ENCODE measurements at regions not wholly inside any gene's neighbourhood (a gene's known extent, or its start where the extent isn't known, plus 50 kb on each side); places are given as distances from the start of the nearest gene placed in this dataset.

GRCh38 chr6:93580446-93580845 is 161.1 kb upstream of the EPHA7 start:
- Mint-ChIP-seq H3K27me3 (no peaks in the 10 kb centered on the region), H3K27ac (no peak overlapping the region), H3K4me1 (no peaks in the 10 kb centered on the region), H3K4me3 (no peak overlapping the region), H3K9me3 (peaks cover 0 to 2% (median 0%) of the 10 kb centered on the region in 8 donors), H3K36me3 (no peaks in the 10 kb centered on the region)
- Histone ChIP-seq H3K27me3 (ENCODE audit: insufficient read depth, low read length) (no peaks in the 10 kb centered on the region), H3K36me3 (ENCODE audit: insufficient read depth, low read length) (no peaks in the 10 kb centered on the region), H3K4me3 (ENCODE audit: low read length in 2 of 2) (no peak overlapping the region), H3K4me1 (ENCODE audit: insufficient read depth, low read length) (no peaks in the 10 kb centered on the region), H3K27ac (ENCODE audit: low read depth, low read length) (no peak overlapping the region), H3K9me3 (ENCODE audit: control insufficient read depth in 1 of 2, low read length in 2 of 2) (no peaks in the 10 kb centered on the region)
- ChIA-PET POLR2A (ENCODE audit: partially characterized antibody) (no interaction called here), CTCF (ENCODE audit: partially characterized antibody) (no interaction called here)
- intact Hi-C loops (cut with micrococcal nuclease) = no loop called here
- no peak for DNase-seq

GRCh38 chr6:93575495-93576267 is 156.3 kb upstream of the EPHA7 start:
- CTCF ChIA-PET (ENCODE audit: partially characterized antibody) = interaction anchor here (0.5 kb wide), 1 partner anchor 767 kb away, joined by 3 read pairs; no protein-coding TSS in a partner anchor
- Mint-ChIP-seq H3K36me3 (no peaks in the 10 kb centered on the region), H3K4me3 (no peak overlapping the region), H3K4me1 (no peaks in the 10 kb centered on the region), H3K27me3 (no peaks in the 10 kb centered on the region), H3K27ac (no peak overlapping the region), H3K9me3 (peaks cover 0 to 2% (median 0%) of the 10 kb centered on the region in 8 donors)
- DNase-seq = no peak
- Histone ChIP-seq H3K4me1 (ENCODE audit: insufficient read depth, low read length) (no peaks in the 10 kb centered on the region), H3K4me3 (ENCODE audit: low read length in 2 of 2) (no peak overlapping the region), H3K36me3 (ENCODE audit: insufficient read depth, low read length) (no peaks in the 10 kb centered on the region), H3K27ac (ENCODE audit: low read depth, low read length) (no peak overlapping the region), H3K27me3 (ENCODE audit: insufficient read depth, low read length) (no peaks in the 10 kb centered on the region), H3K9me3 (ENCODE audit: control insufficient read depth in 1 of 2, low read length in 2 of 2) (no peaks in the 10 kb centered on the region)
- POLR2A ChIA-PET (ENCODE audit: partially characterized antibody) = no interaction called here
- intact Hi-C loops (cut with micrococcal nuclease) = no loop called here

GRCh38 chr6:93574299-93574698 is 154.9 kb upstream of the EPHA7 start:
- Mint-ChIP-seq H3K4me1 (no peaks in the 10 kb centered on the region), H3K27me3 (no peaks in the 10 kb centered on the region), H3K36me3 (no peaks in the 10 kb centered on the region), H3K4me3 (no peak overlapping the region), H3K9me3 (peaks cover 0 to 2% (median 0%) of the 10 kb centered on the region in 8 donors), H3K27ac (no peak overlapping the region)
- no peak for DNase-seq
- CTCF ChIA-PET (ENCODE audit: partially characterized antibody) = no interaction called here
- Histone ChIP-seq H3K27ac (ENCODE audit: low read depth, low read length) (no peak overlapping the region), H3K4me3 (ENCODE audit: low read length in 2 of 2) (no peak overlapping the region), H3K4me1 (ENCODE audit: insufficient read depth, low read length) (no peaks in the 10 kb centered on the region), H3K9me3 (ENCODE audit: control insufficient read depth in 1 of 2, low read length in 2 of 2) (no peaks in the 10 kb centered on the region), H3K27me3 (ENCODE audit: insufficient read depth, low read length) (no peaks in the 10 kb centered on the region), H3K36me3 (ENCODE audit: insufficient read depth, low read length) (no peaks in the 10 kb centered on the region)
- intact Hi-C loops (cut with micrococcal nuclease) = no loop called here
- POLR2A ChIA-PET (ENCODE audit: partially characterized antibody) = no interaction called here

GRCh38 chr6:93571346-93571745 is 152.0 kb upstream of the EPHA7 start:
- intact Hi-C loops (cut with micrococcal nuclease) = no loop called here

DNA sequence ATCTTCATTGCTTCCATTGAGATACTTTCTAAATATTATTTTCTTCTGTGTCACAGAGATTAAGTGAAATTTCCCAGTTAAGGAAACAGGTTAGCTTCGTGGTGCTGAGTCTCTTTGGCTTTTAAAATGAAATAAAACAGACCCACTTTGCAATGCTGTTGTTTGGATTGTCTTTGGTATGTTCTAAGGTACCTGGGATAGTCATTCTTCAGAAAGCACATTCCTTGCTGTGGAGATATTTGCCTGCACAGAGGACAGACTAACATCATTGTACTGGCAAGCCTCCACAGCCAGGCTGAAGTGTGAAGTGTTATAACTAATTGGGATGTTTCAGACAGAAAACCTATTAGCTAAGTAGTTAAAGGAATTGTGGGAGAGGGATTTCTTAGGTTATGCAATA is 148.8 kb upstream of the EPHA7 start:
- ChIA-PET CTCF (ENCODE audit: partially characterized antibody) (no interaction called here), POLR2A (ENCODE audit: partially characterized antibody) (no interaction called here)
- Mint-ChIP-seq H3K36me3 (no peaks in the 10 kb centered on the region), H3K27me3 (no peaks in the 10 kb centered on the region), H3K9me3 (peaks cover 0 to 9% (median 3%) of the 10 kb centered on the region in 8 donors), H3K4me3 (no peak overlapping the region), H3K27ac (no peak overlapping the region), H3K4me1 (no peaks in the 10 kb centered on the region)
- H3K36me3 ChIP-seq (ENCODE audit: insufficient read depth, low read length) = no peaks in the 10 kb centered on the region
- H3K27ac ChIP-seq (ENCODE audit: low read depth, low read length) = no peak overlapping the region
- H3K4me3 ChIP-seq (ENCODE audit: low read length in 2 of 2) = no peak overlapping the region
- DNase-seq = no peak
- intact Hi-C loops (cut with micrococcal nuclease) = no loop called here
- H3K9me3 ChIP-seq (ENCODE audit: control insufficient read depth in 1 of 2, low read length in 2 of 2) = no peaks in the 10 kb centered on the region
- no peaks in the 10 kb centered on the region for H3K27me3 ChIP-seq (ENCODE audit: insufficient read depth, low read length)
- no peaks in the 10 kb centered on the region for H3K4me1 ChIP-seq (ENCODE audit: insufficient read depth, low read length)

More at GRCh38 chr6:93571346-93571745, 152.0 kb upstream of the EPHA7 start:
- Histone ChIP-seq H3K4me1 (ENCODE audit: insufficient read depth, low read length) (no peaks in the 10 kb centered on the region), H3K36me3 (ENCODE audit: insufficient read depth, low read length) (no peaks in the 10 kb centered on the region), H3K27me3 (ENCODE audit: insufficient read depth, low read length) (no peaks in the 10 kb centered on the region), H3K27ac (ENCODE audit: low read depth, low read length) (no peak overlapping the region), H3K4me3 (ENCODE audit: low read length in 2 of 2) (no peak overlapping the region), H3K9me3 (ENCODE audit: control insufficient read depth in 1 of 2, low read length in 2 of 2) (no peaks in the 10 kb centered on the region)
- H3K9me3 Mint-ChIP-seq = peaks cover 0 to 7% (median 1%) of the 10 kb centered on the region in 8 donors
- ChIA-PET CTCF (ENCODE audit: partially characterized antibody) (no interaction called here), POLR2A (ENCODE audit: partially characterized antibody) (no interaction called here)
- no peak overlapping the region for H3K4me3 Mint-ChIP-seq
- no peak for DNase-seq
- no peaks in the 10 kb centered on the region for H3K4me1 Mint-ChIP-seq
- no peak overlapping the region for H3K27ac Mint-ChIP-seq
- H3K27me3 Mint-ChIP-seq = no peaks in the 10 kb centered on the region
- H3K36me3 Mint-ChIP-seq = no peaks in the 10 kb centered on the region

GRCh38 chr6:93567164-93567563 is 147.8 kb upstream of the EPHA7 start:
- H3K27me3 ChIP-seq (ENCODE audit: insufficient read depth, low read length) = no peaks in the 10 kb centered on the region
- no peak for DNase-seq
- no peaks in the 10 kb centered on the region for H3K4me1 ChIP-seq (ENCODE audit: insufficient read depth, low read length)
- no peak overlapping the region for H3K4me3 ChIP-seq (ENCODE audit: low read length in 2 of 2)
- Mint-ChIP-seq H3K27ac (no peak overlapping the region), H3K36me3 (no peaks in the 10 kb centered on the region), H3K4me3 (no peak overlapping the region), H3K9me3 (peaks cover 0 to 9% (median 3%) of the 10 kb centered on the region in 8 donors), H3K4me1 (no peaks in the 10 kb centered on the region), H3K27me3 (no peaks in the 10 kb centered on the region)
- CTCF ChIA-PET (ENCODE audit: partially characterized antibody) = no interaction called here
- no peak overlapping the region for H3K27ac ChIP-seq (ENCODE audit: low read depth, low read length)
- POLR2A ChIA-PET (ENCODE audit: partially characterized antibody) = no interaction called here
- H3K36me3 ChIP-seq (ENCODE audit: insufficient read depth, low read length) = no peaks in the 10 kb centered on the region
- intact Hi-C loops (cut with micrococcal nuclease) = no loop called here
- no peaks in the 10 kb centered on the region for H3K9me3 ChIP-seq (ENCODE audit: control insufficient read depth in 1 of 2, low read length in 2 of 2)

DNA sequence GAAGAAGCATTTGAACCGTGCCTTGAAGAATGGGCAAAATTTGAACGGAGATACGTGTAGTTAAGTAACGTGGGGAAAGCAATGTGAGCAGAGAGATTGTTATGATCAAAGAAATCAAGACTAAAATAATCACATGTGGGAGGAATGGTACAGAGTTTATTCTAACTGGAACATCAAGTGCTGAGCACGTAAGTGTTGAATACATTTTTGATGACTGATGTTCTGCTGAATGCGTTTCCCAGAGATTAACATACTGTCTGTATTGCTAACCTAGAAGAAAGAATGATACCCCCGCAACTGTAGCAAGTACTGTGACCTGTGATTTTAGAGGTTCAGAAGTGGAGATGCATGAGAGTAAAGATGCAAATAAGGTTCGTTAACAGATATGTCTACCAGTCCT is 146.9 kb upstream of the EPHA7 start:
- Histone ChIP-seq H3K4me3 (ENCODE audit: low read length in 2 of 2) (no peak overlapping the region), H3K4me1 (ENCODE audit: insufficient read depth, low read length) (no peaks in the 10 kb centered on the region), H3K9me3 (ENCODE audit: control insufficient read depth in 1 of 2, low read length in 2 of 2) (no peaks in the 10 kb centered on the region), H3K27ac (ENCODE audit: low read depth, low read length) (no peak overlapping the region), H3K36me3 (ENCODE audit: insufficient read depth, low read length) (no peaks in the 10 kb centered on the region), H3K27me3 (ENCODE audit: insufficient read depth, low read length) (no peaks in the 10 kb centered on the region)
- DNase-seq = no peak
- Mint-ChIP-seq H3K4me3 (no peak overlapping the region), H3K4me1 (no peaks in the 10 kb centered on the region), H3K9me3 (peaks cover 0 to 9% (median 3%) of the 10 kb centered on the region in 8 donors), H3K27me3 (no peaks in the 10 kb centered on the region), H3K36me3 (no peaks in the 10 kb centered on the region), H3K27ac (no peak overlapping the region)
- ChIA-PET POLR2A (ENCODE audit: partially characterized antibody) (no interaction called here), CTCF (ENCODE audit: partially characterized antibody) (no interaction called here)
- intact Hi-C loops (cut with micrococcal nuclease) = no loop called here

All from CD4-positive, alpha-beta memory T cell (primary cell).